Upper lobe of right lung (tissue), 1 donor: ENCODE measurements at regions not wholly inside any gene's neighbourhood (a gene's known extent, or its start where the extent isn't known, plus 50 kb on each side); places are given as distances from the start of the nearest gene placed in this dataset.
"Not testable (repeated sequence)": the region's sequence is repeated elsewhere in the genome, so short reads cannot be mapped to it uniquely, and the experiment has no call there.

Source experiments
- ATAC-seq: fragments of 200-7000 bp; cut with Tn5 transposase; one replicate; pipeline ENCODE4 v1.9.1; 2020; ENCODE audit warnings: mild to moderate bottlenecking, moderate library complexity
- DNase-seq: peaks from one replicate; pipeline ENCODE4 v3.0.0-alpha.2; 2020
- H3K27ac ChIP-seq: fragments of 200-600 bp; one replicate; pipeline ENCODE4 v1.8.0; 2022
- H3K27me3 ChIP-seq: fragments of 200-600 bp; one replicate; pipeline ENCODE4 v1.8.0; 2022; ENCODE audit warnings: mild to moderate bottlenecking
- H3K36me3 ChIP-seq: fragments of 200-600 bp; one replicate; pipeline ENCODE4 v1.8.0; 2022
- H3K4me1 ChIP-seq: fragments of 200-600 bp; one replicate; pipeline ENCODE4 v1.8.0; 2022
- H3K4me3 ChIP-seq: fragments of 200-600 bp; one replicate; pipeline ENCODE4 v1.8.0; 2022; ENCODE audit warnings: mild to moderate bottlenecking
- H3K9me3 ChIP-seq: fragments of 200-600 bp; one replicate; pipeline ENCODE4 v1.8.0; 2022
- intact Hi-C: fragments of 100-400 bp; cut with DNase I; formaldehyde crosslinking; loops from one replicate; pipeline ENCODE4 v1.11.0; 2022
- TF ChIP-seq, protein P1 (sequence below): fragments of 200-600 bp; IDR thresholded peaks from one replicate; pipeline ENCODE4 v1.8.0; 2022; ENCODE audit warnings: antibody characterized with exemption
- donor health status: DM: no; HTN: yes; CAD: no; lungs with severe emphysema.

DNA sequence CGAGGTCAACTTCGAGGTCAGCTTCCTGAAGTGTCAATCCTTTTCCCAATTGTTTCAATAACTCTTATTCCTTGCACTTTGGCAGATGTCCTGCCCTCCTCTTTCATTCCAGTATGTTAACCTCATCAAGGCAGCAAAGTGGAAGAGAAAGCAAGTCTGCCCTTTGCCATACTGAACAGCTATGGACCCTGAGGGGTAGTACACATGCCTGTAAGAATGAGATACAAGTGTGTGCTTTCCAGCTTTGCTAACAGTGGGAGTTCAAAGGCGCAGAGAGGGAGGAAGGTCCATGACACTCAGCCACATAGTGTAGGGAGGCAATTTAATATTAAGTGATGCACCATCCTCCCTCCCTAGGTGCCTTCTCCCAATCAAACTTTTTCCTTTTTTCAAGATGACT is 96.4 kb upstream of the ZCCHC13 start:
- no peaks in the 10 kb centered on the region for H3K27me3 ChIP-seq
- DNase-seq: no peak
- H3K27ac ChIP-seq: no peak overlapping the region
- TF ChIP-seq, protein P1, sequence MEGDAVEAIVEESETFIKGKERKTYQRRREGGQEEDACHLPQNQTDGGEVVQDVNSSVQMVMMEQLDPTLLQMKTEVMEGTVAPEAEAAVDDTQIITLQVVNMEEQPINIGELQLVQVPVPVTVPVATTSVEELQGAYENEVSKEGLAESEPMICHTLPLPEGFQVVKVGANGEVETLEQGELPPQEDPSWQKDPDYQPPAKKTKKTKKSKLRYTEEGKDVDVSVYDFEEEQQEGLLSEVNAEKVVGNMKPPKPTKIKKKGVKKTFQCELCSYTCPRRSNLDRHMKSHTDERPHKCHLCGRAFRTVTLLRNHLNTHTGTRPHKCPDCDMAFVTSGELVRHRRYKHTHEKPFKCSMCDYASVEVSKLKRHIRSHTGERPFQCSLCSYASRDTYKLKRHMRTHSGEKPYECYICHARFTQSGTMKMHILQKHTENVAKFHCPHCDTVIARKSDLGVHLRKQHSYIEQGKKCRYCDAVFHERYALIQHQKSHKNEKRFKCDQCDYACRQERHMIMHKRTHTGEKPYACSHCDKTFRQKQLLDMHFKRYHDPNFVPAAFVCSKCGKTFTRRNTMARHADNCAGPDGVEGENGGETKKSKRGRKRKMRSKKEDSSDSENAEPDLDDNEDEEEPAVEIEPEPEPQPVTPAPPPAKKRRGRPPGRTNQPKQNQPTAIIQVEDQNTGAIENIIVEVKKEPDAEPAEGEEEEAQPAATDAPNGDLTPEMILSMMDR: no peak
- intact Hi-C loops: no loop called here
- no peak overlapping the region for H3K4me3 ChIP-seq
- no peaks in the 10 kb centered on the region for H3K36me3 ChIP-seq
- no peaks in the 10 kb centered on the region for H3K9me3 ChIP-seq
- no peaks in the 10 kb centered on the region for H3K4me1 ChIP-seq
- no peak for ATAC-seq

DNA sequence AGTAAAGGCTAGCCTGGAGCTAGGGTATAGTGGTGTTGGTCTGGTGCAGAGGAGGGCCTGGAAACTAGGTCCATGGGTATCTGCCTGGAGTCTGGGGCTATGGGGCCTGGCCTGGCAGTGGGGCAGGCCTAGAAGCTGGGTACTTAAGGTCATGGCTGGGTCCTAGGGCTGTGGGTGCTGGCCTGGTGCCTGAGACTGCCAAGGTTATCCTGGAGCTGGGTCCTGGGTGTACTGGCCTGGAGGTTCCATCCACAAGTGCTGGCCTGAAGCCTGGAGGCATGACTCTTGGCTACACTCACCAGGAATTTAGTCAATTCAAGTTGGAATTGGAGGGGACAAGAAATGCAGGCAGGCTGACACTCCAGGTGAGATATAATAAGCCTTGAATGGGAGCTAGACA is 108.4 kb upstream of the ZCCHC13 start:
- intact Hi-C loops: no loop called here
- TF ChIP-seq, protein P1: no peak
- H3K9me3 ChIP-seq: no peaks in the 10 kb centered on the region
- H3K4me3 ChIP-seq: no peak overlapping the region
- H3K4me1 ChIP-seq: no peaks in the 10 kb centered on the region
- ATAC-seq (no peak), DNase-seq (no peak)
- no peak overlapping the region for H3K27ac ChIP-seq
- H3K36me3 ChIP-seq: no peaks in the 10 kb centered on the region
- no peaks in the 10 kb centered on the region for H3K27me3 ChIP-seq

DNA sequence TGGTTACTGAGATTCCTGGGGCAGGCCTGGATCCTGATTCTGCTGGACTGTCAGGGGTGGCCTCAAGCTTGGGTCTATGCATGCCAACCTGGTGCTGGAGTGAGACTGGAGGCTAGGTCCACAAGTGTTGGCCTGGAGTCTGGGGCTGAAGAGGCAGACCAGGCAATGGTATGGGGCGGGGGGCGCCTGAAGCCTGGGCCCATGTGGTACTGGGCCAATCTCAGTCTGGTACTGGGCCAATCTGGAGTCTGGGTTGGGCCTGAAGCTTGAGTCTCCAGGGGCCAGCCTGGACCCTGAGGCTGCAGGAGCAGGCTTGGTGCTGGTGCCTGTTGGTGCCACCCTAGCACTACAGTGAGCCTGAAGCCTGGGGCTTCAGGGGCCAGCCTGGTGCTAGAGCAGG is 108.9 kb upstream of the ZCCHC13 start:
- Histone ChIP-seq H3K36me3 (no peaks in the 10 kb centered on the region), H3K27me3 (no peaks in the 10 kb centered on the region), H3K4me3 (no peak overlapping the region), H3K27ac (no peak overlapping the region), H3K9me3 (no peaks in the 10 kb centered on the region), H3K4me1 (no peaks in the 10 kb centered on the region)
- DNase-seq (no peak), ATAC-seq (no peak)
- intact Hi-C loops: no loop called here
- TF ChIP-seq, protein P1: no peak

DNA sequence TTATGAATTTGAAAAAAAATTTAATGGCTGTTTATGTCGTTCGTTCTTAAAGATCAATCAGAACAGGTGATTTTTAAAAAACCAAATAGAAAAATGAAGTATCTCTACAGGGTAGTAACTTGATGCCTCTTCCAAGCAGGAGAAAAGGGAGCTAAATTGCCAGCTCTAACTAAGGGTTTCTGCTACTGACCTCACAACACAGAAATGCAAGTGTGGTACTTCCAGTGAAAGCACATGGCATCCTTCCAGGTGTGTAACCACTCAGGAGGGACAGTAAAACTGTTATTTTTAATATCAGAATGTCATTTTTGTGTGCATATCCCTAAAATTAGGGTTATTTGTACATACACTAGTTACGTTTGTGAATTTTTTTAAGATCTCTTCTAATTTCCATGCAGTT is 116.8 kb upstream of the ZCCHC13 start:
- TF ChIP-seq, protein P1: no peak
- no peaks in the 10 kb centered on the region for H3K36me3 ChIP-seq
- no peaks in the 10 kb centered on the region for H3K9me3 ChIP-seq
- no peak overlapping the region for H3K4me3 ChIP-seq
- H3K27ac ChIP-seq: no peak overlapping the region
- DNase-seq: no peak
- H3K27me3 ChIP-seq: no peaks in the 10 kb centered on the region
- intact Hi-C loops: no loop called here
- no peaks in the 10 kb centered on the region for H3K4me1 ChIP-seq
- no peak for ATAC-seq

DNA sequence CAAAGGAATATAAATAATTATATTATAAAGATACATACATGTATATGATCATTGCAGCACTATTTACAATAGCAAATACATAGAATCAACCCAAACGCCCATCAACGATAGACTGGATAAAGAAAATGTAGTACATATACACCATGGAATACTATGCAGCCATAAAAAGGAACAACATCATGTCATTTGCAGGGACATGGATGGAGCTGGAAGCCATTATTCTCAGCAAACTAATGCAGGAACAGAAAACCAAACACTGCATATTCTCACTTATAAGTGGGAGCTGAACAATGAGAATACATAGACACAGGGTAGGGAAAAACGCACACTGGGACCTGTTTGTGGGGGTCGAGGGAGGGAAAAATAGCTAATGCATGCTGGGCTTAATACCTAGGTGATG is 120.9 kb upstream of the ZCCHC13 start:
- H3K27me3 ChIP-seq, H3K27ac ChIP-seq, H3K9me3 ChIP-seq, H3K4me3 ChIP-seq, ATAC-seq, intact Hi-C loops, DNase-seq, H3K36me3 ChIP-seq, H3K4me1 ChIP-seq: not testable (repeated sequence)

DNA sequence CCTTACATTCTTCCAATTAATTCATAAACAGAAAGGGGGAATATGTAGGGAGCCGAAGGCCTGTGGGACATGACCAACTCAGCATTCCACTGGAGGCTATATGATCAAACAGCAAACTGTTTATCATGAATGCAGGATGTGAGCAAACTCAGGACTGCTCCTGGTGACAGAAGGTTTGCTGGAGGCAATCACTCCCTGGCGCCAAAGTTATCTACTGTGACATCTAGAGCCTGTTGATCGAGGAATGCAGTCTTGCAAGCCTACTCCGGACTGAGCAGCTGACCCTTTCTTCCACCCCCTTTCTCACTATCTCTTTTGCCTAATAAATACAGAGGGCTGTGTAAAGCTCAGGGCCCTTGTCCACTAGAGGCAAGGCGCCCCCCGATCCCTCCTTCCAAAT is 122.0 kb upstream of the ZCCHC13 start:
- ATAC-seq, H3K27ac ChIP-seq, DNase-seq, H3K4me1 ChIP-seq, H3K9me3 ChIP-seq, H3K4me3 ChIP-seq, H3K27me3 ChIP-seq, H3K36me3 ChIP-seq, intact Hi-C loops: not testable (repeated sequence)

DNA sequence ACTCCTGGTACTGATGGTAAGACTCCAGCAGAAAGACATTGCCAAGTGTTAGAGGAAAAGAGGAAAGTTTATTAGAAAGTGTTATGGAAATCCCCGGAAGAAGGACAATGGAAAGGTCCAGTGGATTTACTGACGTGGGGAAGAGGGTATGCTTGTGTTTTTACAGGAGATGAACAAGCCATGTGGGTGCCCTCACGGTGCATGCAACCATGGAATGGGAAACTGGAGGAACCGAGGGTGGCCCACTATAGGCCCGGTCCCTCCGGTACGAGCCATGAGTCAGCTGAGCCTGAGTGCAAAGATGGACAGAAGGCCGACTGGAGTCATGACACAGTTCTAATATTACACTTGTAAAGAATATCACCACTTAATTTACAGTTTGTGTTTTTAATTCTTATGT is 123.3 kb upstream of the ZCCHC13 start:
- TF ChIP-seq, protein P1: no peak
- Histone ChIP-seq H3K36me3 (no peaks in the 10 kb centered on the region), H3K27me3 (no peaks in the 10 kb centered on the region), H3K4me3 (no peak overlapping the region), H3K4me1 (no peaks in the 10 kb centered on the region), H3K9me3 (no peaks in the 10 kb centered on the region), H3K27ac (no peak overlapping the region)
- ATAC-seq (no peak), DNase-seq (no peak)
- intact Hi-C loops: no loop called here
